Peyer's patch (tissue), 4 donors: ENCODE measurements at regions not wholly inside any gene's neighbourhood (a gene's known extent, or its start where the extent isn't known, plus 50 kb on each side); places are given as distances from the start of the nearest gene placed in this dataset.

ENCODE experiments used
- POLR2A ChIP-seq, 2 donors: fragments of 450-650 bp; IDR thresholded peaks; one replicate each; pipeline ENCODE4 v1.5.1; 2017; ENCODE audit warnings: antibody characterized with exemption in 2 of 2, mild to moderate bottlenecking in 2 of 2, moderate library complexity in 2 of 2
- TF ChIP-seq, protein P1 (sequence below), 6 experiments: fragments of 450-650 bp in 4 of 6; fragments of 200-600 bp in 2 of 6; sonication (generic) in 1 of 6; IDR thresholded peaks; one replicate each; pipeline ENCODE4 v1.5.1; 2017 to 2019; ENCODE audit warnings: antibody characterized with exemption in 6 of 6, mild to moderate bottlenecking in 3 of 6, moderate library complexity in 1 of 6

DNA sequence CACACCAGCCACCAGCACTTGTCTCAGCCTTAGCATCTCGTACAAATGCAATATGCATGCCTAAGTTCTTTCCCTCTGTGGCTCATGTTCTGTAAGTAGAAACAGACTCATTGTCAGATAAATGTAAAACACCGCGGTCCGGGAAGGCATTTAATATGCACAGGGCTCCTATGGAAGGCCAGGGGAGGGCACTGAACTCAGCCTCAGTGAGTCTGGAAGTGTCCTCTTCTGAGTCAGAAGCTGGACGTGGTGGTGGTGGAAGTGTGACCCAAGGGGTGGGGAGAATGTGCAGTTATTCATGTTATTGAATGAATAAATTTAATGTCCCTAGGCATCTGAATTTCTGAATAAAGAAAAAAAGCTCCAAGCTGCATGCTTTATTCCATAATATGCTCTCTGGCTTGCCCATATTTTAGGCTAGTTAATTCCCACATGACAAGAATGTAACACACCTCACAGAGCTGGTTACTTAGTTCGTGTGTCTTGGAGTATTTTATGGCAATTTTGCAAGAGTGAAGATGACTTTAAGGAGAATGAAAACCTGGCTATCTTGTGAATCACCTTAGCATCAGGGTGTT lies 193.1 kb upstream of the GATB start:
- TF ChIP-seq, protein P1, sequence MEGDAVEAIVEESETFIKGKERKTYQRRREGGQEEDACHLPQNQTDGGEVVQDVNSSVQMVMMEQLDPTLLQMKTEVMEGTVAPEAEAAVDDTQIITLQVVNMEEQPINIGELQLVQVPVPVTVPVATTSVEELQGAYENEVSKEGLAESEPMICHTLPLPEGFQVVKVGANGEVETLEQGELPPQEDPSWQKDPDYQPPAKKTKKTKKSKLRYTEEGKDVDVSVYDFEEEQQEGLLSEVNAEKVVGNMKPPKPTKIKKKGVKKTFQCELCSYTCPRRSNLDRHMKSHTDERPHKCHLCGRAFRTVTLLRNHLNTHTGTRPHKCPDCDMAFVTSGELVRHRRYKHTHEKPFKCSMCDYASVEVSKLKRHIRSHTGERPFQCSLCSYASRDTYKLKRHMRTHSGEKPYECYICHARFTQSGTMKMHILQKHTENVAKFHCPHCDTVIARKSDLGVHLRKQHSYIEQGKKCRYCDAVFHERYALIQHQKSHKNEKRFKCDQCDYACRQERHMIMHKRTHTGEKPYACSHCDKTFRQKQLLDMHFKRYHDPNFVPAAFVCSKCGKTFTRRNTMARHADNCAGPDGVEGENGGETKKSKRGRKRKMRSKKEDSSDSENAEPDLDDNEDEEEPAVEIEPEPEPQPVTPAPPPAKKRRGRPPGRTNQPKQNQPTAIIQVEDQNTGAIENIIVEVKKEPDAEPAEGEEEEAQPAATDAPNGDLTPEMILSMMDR (IDR thresholded peaks at IDR 0.05): no peak
- no peak for TF ChIP-seq POLR2A (IDR thresholded peaks at IDR 0.05)
